HuH-7.5 (cell line): ENCODE measurements at regions not wholly inside any gene's neighbourhood (a gene's known extent, or its start where the extent isn't known, plus 50 kb on each side); places are given as distances from the start of the nearest gene placed in this dataset.

Source experiments
- DNase-seq: peaks from one replicate; pipeline ENCODE4 v3.0.0; 2011; ENCODE audit warnings: low spot score

GRCh38 chr6:166774770-166775169 lies 147.7 kb upstream of the RPS6KA2 start:
- no peak for DNase-seq

- DNase-seq, result no peak
Observed at GRCh38 chr6:166774292-166774691, 147.2 kb upstream of the RPS6KA2 start.

- DNase-seq, result no peak
Observed at GRCh38 chr6:166772518-166772917, 145.5 kb upstream of the RPS6KA2 start.

GRCh38 chr6:166771701-166772100 lies 144.7 kb upstream of the RPS6KA2 start:
- no peak for DNase-seq

- DNase-seq, result no peak
Observed at GRCh38 chr6:166770216-166771116, 143.4 kb upstream of the RPS6KA2 start.

GRCh38 chr6:166769648-166770047 lies 142.6 kb upstream of the RPS6KA2 start:
- no peak for DNase-seq

GRCh38 chr6:166768761-166769160 lies 141.7 kb upstream of the RPS6KA2 start:
- DNase-seq, result no peak

- no peak for DNase-seq
Observed at GRCh38 chr6:166767230-166767629, 140.2 kb upstream of the RPS6KA2 start.

- DNase-seq, result no peak
Observed at GRCh38 chr6:166766769-166767168, 139.7 kb upstream of the RPS6KA2 start.

- DNase-seq, result no peak
Observed at GRCh38 chr6:166765234-166765541, 138.1 kb upstream of the RPS6KA2 start.

GRCh38 chr6:166764473-166765233 lies 137.6 kb upstream of the RPS6KA2 start:
- no peak for DNase-seq

- DNase-seq, result no peak
Observed at GRCh38 chr6:166763606-166764472, 136.8 kb upstream of the RPS6KA2 start.

GRCh38 chr6:166761801-166762200 lies 134.8 kb upstream of the RPS6KA2 start:
- DNase-seq, result no peak

GRCh38 chr6:166760288-166760687 lies 133.2 kb upstream of the RPS6KA2 start:
- DNase-seq, result no peak

GRCh38 chr6:166758136-166758704 lies 131.2 kb upstream of the RPS6KA2 start:
- DNase-seq, result no peak

GRCh38 chr6:166757232-166758135 lies 130.4 kb upstream of the RPS6KA2 start:
- no peak for DNase-seq

- DNase-seq, result no peak
Observed at GRCh38 chr6:166754218-166755030, 127.4 kb upstream of the RPS6KA2 start.

GRCh38 chr6:166752928-166753721 lies 126.1 kb upstream of the RPS6KA2 start:
- no peak for DNase-seq

- no peak for DNase-seq
Observed at GRCh38 chr6:166752097-166752496, 125.0 kb upstream of the RPS6KA2 start.
